Smooth muscle cell (in vitro differentiated cells): ENCODE measurements at regions not wholly inside any gene's neighbourhood (a gene's known extent, or its start where the extent isn't known, plus 50 kb on each side); places are given as distances from the start of the nearest gene placed in this dataset.

Source experiments
- DNase-seq: peaks from one replicate; lab custom pipeline; 2025; ENCODE audit not compliant: unreplicated experiment; lab: John Stamatoyannopoulos, UW
- H2AFZ ChIP-seq: fragments of 200-600 bp; sonication (generic); 2 replicates; pipeline ENCODE4 v1.6.0; 2016; ENCODE audit warnings: antibody characterized with exemption, low read depth, mild to moderate bottlenecking
- H3F3A ChIP-seq: fragments of 200-600 bp; sonication (generic); 2 replicates; pipeline ENCODE4 v1.6.0; 2017; ENCODE audit warnings: antibody characterized with exemption, low read depth
- H3K27ac ChIP-seq: fragments of 200-600 bp; sonication (generic); 2 replicates; pipeline ENCODE4 v1.5.1; 2016; ENCODE audit warnings: low read depth, mild to moderate bottlenecking
- H3K27me3 ChIP-seq: fragments of 200-600 bp; sonication (generic); 2 replicates; pipeline ENCODE4 v1.6.1; 2016; ENCODE audit warnings: low read depth, mild to moderate bottlenecking
- H3K36me3 ChIP-seq: fragments of 200-600 bp; sonication (generic); 2 replicates; pipeline ENCODE4 v1.5.1; 2016; ENCODE audit warnings: low read depth
- H3K4me1 ChIP-seq: fragments of 200-600 bp; sonication (generic); 2 replicates; pipeline ENCODE4 v1.5.1; 2016; ENCODE audit warnings: low read depth
- H3K4me2 ChIP-seq: fragments of 200-600 bp; sonication (generic); 2 replicates; pipeline ENCODE4 v1.6.0; 2016; ENCODE audit warnings: mild to moderate bottlenecking
- H3K4me3 ChIP-seq: fragments of 200-600 bp; sonication (generic); 2 replicates; pipeline ENCODE4 v1.5.1; 2016; ENCODE audit warnings: mild to moderate bottlenecking
- H3K79me2 ChIP-seq: fragments of 200-600 bp; sonication (generic); 2 replicates; pipeline ENCODE4 v1.6.0; 2016; ENCODE audit warnings: low read depth, mild to moderate bottlenecking
- H3K9ac ChIP-seq: fragments of 200-600 bp; sonication (generic); 2 replicates; pipeline ENCODE4 v1.6.0; 2016; ENCODE audit warnings: low read depth
- H3K9me3 ChIP-seq: fragments of 200-600 bp; sonication (generic); replicated peaks from 2 replicates; pipeline ENCODE4 v1.5.1; 2016; ENCODE audit warnings: low read depth
- H4K20me1 ChIP-seq: fragments of 200-600 bp; sonication (generic); 2 replicates; pipeline ENCODE4 v1.6.0; 2016; ENCODE audit warnings: low read depth
- CTCF ChIP-seq: fragments of 200-600 bp; sonication (generic); IDR thresholded peaks from 2 replicates; pipeline ENCODE4 v1.5.1; 2017; ENCODE audit warnings: borderline replicate concordance, mild to moderate bottlenecking, antibody characterized with exemption; ENCODE audit not compliant: insufficient read depth, poor library complexity, severe bottlenecking
- WGBS: methylation state at CpG from one replicate; pipeline ENCODE4 v1.1.7; 2016; ENCODE audit warnings: low lambda C conversion rate; 5-methylcytosine and 5-hydroxymethylcytosine counted together

GRCh38 chr2:2913601-2914120 lies 464.0 kb downstream of the EIPR1 start:
- Histone ChIP-seq H3K4me1 (no peaks in the 10 kb centered on the region), H3K4me2 (no peak overlapping the region), H3K79me2 (no peaks in the 10 kb centered on the region), H3K27ac (no peak overlapping the region), H3K27me3 (no peaks in the 10 kb centered on the region), H3K9ac (no peak overlapping the region), H3K9me3 (peaks cover 3% of the 10 kb centered on the region), H4K20me1 (no peaks in the 10 kb centered on the region), H3F3A (no peaks in the 10 kb centered on the region), H2AFZ (no peak overlapping the region), H3K36me3 (no peaks in the 10 kb centered on the region), H3K4me3 (no peak overlapping the region)
- no peak for DNase-seq
- 85% methylated on average over 13 of the region's 13 CpGs for WGBS
- TF ChIP-seq CTCF, result no peak

GRCh38 chr2:2912731-2913130 lies 464.9 kb downstream of the EIPR1 start:
- no peak overlapping the region for H3K4me3 ChIP-seq
- H4K20me1 ChIP-seq, result no peaks in the 10 kb centered on the region
- no peaks in the 10 kb centered on the region for H3K36me3 ChIP-seq
- no peak overlapping the region for H3K4me2 ChIP-seq
- no peak overlapping the region for H3K27ac ChIP-seq
- WGBS, result 90% methylated on average over 10 of the region's 10 CpGs
- no peak for TF ChIP-seq CTCF
- no peaks in the 10 kb centered on the region for H3K79me2 ChIP-seq
- no peaks in the 10 kb centered on the region for H3K27me3 ChIP-seq
- DNase-seq, result no peak
- no peak overlapping the region for H2AFZ ChIP-seq
- peaks cover 3% of the 10 kb centered on the region for H3K9me3 ChIP-seq
- H3K9ac ChIP-seq, result no peak overlapping the region
- no peaks in the 10 kb centered on the region for H3F3A ChIP-seq
- H3K4me1 ChIP-seq, result no peaks in the 10 kb centered on the region

GRCh38 chr2:2912293-2912692 lies 465.3 kb downstream of the EIPR1 start:
- Histone ChIP-seq H3F3A (no peaks in the 10 kb centered on the region), H2AFZ (no peak overlapping the region), H3K27me3 (no peaks in the 10 kb centered on the region), H3K4me3 (no peak overlapping the region), H4K20me1 (no peaks in the 10 kb centered on the region), H3K9me3 (peaks cover 3% of the 10 kb centered on the region), H3K9ac (no peak overlapping the region), H3K4me1 (no peaks in the 10 kb centered on the region), H3K36me3 (no peaks in the 10 kb centered on the region), H3K79me2 (no peaks in the 10 kb centered on the region), H3K27ac (no peak overlapping the region), H3K4me2 (no peak overlapping the region)
- 91% methylated on average over 3 of the region's 3 CpGs for WGBS
- no peak for TF ChIP-seq CTCF
- no peak for DNase-seq

GRCh38 chr2:2910259-2910658 lies 467.4 kb downstream of the EIPR1 start:
- WGBS, result 92% methylated on average over 7 of the region's 7 CpGs
- no peak for TF ChIP-seq CTCF
- no peaks in the 10 kb centered on the region for H3K4me1 ChIP-seq
- no peaks in the 10 kb centered on the region for H3K9me3 ChIP-seq
- H3K4me2 ChIP-seq, result no peak overlapping the region
- no peak overlapping the region for H3K9ac ChIP-seq
- no peaks in the 10 kb centered on the region for H3K36me3 ChIP-seq
- no peak overlapping the region for H2AFZ ChIP-seq
- H3K27ac ChIP-seq, result no peak overlapping the region
- no peaks in the 10 kb centered on the region for H3K27me3 ChIP-seq
- no peaks in the 10 kb centered on the region for H3K79me2 ChIP-seq
- H3F3A ChIP-seq, result no peaks in the 10 kb centered on the region
- H3K4me3 ChIP-seq, result no peak overlapping the region
- no peak for DNase-seq
- no peaks in the 10 kb centered on the region for H4K20me1 ChIP-seq
